ENCODE measurements at regions not wholly inside any gene's neighbourhood (a gene's known extent, or its start where the extent isn't known, plus 50 kb on each side); places are given as distances from the start of the nearest gene placed in this dataset.

GRCh38 chr5:114206640-114207039 is 155.2 kb upstream of the KCNN2 start:
- TF ChIP-seq, protein P1, sequence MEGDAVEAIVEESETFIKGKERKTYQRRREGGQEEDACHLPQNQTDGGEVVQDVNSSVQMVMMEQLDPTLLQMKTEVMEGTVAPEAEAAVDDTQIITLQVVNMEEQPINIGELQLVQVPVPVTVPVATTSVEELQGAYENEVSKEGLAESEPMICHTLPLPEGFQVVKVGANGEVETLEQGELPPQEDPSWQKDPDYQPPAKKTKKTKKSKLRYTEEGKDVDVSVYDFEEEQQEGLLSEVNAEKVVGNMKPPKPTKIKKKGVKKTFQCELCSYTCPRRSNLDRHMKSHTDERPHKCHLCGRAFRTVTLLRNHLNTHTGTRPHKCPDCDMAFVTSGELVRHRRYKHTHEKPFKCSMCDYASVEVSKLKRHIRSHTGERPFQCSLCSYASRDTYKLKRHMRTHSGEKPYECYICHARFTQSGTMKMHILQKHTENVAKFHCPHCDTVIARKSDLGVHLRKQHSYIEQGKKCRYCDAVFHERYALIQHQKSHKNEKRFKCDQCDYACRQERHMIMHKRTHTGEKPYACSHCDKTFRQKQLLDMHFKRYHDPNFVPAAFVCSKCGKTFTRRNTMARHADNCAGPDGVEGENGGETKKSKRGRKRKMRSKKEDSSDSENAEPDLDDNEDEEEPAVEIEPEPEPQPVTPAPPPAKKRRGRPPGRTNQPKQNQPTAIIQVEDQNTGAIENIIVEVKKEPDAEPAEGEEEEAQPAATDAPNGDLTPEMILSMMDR (conservative IDR thresholded peaks at IDR 0.05; ENCODE audit: control insufficient read depth, insufficient read depth, low read depth, low read length), result no peak
- DNase-seq (ENCODE audit: low read depth), result no peak
- no peak overlapping the region for H3K4me3 ChIP-seq (ENCODE audit: control insufficient read depth, low read depth, low read length)

DNA sequence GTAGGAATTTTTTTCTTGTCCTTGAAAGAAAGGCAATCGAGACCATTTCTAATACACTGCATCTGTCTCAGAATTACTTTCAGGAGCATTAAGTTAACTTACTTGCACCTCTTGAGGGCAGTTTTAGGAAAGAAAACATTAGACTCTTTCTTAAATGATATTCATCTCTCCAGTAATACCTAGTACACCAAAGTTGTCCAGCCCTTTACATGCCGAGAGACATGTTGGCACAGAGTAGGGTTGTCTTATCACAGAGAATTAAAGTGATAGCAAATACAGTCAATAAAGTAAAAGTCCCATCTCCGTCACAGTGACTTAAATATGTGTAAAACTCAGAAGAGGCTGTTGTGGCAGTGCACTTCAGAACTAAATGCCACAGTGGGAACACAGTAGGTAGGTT is 154.3 kb upstream of the KCNN2 start:
- no peak overlapping the region for H3K4me3 ChIP-seq (ENCODE audit: control insufficient read depth, low read depth, low read length)
- DNase-seq (ENCODE audit: low read depth), result no peak
- TF ChIP-seq, protein P1 (conservative IDR thresholded peaks at IDR 0.05; ENCODE audit: control insufficient read depth, insufficient read depth, low read depth, low read length), result no peak

- no peak overlapping the region for H3K4me3 ChIP-seq (ENCODE audit: control insufficient read depth, low read depth, low read length)
- TF ChIP-seq, protein P1 (conservative IDR thresholded peaks at IDR 0.05; ENCODE audit: control insufficient read depth, insufficient read depth, low read depth, low read length), result no peak
- DNase-seq (ENCODE audit: low read depth), result no peak
These were observed 153.8 kb upstream of the KCNN2 start for GRCh38 chr5:114208120-114208519.

DNA sequence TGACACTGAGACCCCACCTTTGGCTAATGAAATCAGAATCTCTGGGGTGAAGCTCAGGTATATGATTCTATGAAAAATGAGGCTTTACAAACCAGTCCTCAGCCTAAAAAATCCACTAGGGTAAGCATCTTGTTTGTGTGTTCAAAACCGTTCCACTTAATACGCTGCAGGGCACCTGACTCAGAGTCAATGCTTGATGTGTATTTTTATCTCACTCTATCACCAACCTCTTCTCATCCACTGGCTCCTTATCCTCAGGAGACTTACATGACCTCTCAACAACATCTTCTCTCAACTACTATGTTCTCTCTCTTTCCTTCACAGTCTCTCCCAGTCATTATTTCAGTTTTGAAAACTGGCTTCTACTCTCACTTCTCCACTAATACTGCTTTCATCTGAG is 153.3 kb upstream of the KCNN2 start:
- no peak for DNase-seq (ENCODE audit: low read depth)
- H3K4me3 ChIP-seq (ENCODE audit: control insufficient read depth, low read depth, low read length), result no peak overlapping the region
- TF ChIP-seq, protein P1 (conservative IDR thresholded peaks at IDR 0.05; ENCODE audit: control insufficient read depth, insufficient read depth, low read depth, low read length), result no peak

- TF ChIP-seq, protein P1 (conservative IDR thresholded peaks at IDR 0.05; ENCODE audit: control insufficient read depth, insufficient read depth, low read depth, low read length), result no peak
- DNase-seq (ENCODE audit: low read depth), result no peak
- H3K4me3 ChIP-seq (ENCODE audit: control insufficient read depth, low read depth, low read length), result no peak overlapping the region
These were observed 151.2 kb upstream of the KCNN2 start for GRCh38 chr5:114210662-114211061.

DNA sequence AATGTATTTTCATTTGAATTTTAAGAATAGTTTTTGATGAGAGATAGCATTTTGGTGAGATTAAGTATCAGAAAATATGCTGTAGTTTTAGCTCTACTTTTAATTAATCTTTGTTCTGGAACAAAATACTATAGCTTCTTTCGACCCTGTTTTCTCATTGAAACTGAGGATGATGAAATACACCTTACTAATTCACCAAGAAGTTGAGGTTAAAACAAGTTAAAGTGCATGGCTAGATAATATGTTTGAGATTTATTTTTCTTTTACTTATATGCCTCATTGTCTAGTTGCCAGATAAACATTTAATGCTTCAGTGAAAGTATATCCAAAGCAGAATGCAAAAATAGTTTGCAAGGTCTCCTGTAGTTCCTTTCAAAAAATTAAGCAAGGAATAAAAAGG is 140.1 kb upstream of the KCNN2 start:
- no peak overlapping the region for H3K4me3 ChIP-seq (ENCODE audit: control insufficient read depth, low read depth, low read length)
- DNase-seq (ENCODE audit: low read depth), result no peak
- TF ChIP-seq, protein P1 (conservative IDR thresholded peaks at IDR 0.05; ENCODE audit: control insufficient read depth, insufficient read depth, low read depth, low read length), result no peak

GRCh38 chr5:114223866-114224265 is 138.0 kb upstream of the KCNN2 start:
- peak; percentile 4 for DNase-seq (ENCODE audit: low read depth)
- H3K4me3 ChIP-seq (ENCODE audit: control insufficient read depth, low read depth, low read length), result no peak overlapping the region
- TF ChIP-seq, protein P1 (conservative IDR thresholded peaks at IDR 0.05; ENCODE audit: control insufficient read depth, insufficient read depth, low read depth, low read length), result peak; percentile 3
